H1 (cell line): ENCODE measurements at regions not wholly inside any gene's neighbourhood (a gene's known extent, or its start where the extent isn't known, plus 50 kb on each side); places are given as distances from the start of the nearest gene placed in this dataset.

Experiments
- CTCF ChIA-PET: fragments of 300-600 bp; sonication (Branson Sonifier 250); formaldehyde crosslinking; loops from one replicate; lab custom pipeline; 2021; ENCODE audit not compliant: partially characterized antibody; lab: Charles Lee
- POLR2A ChIA-PET: fragments of 300-600 bp; sonication (Branson Sonifier 250); formaldehyde crosslinking; loops from one replicate; lab custom pipeline; 2021; ENCODE audit warnings: inconsistent platforms; ENCODE audit not compliant: partially characterized antibody; lab: Charles Lee
- DNase-seq, 2 experiments: peaks; one replicate each; pipeline versions ENCODE4 v3.0.0 to v3.0.0-alpha.2; 2010 to 2022; ENCODE audit warnings: low spot score in 2 of 2, low read depth in 1 of 2, mixed read lengths in 1 of 2
- FAIRE-seq: peaks from 2 replicates; lab custom pipeline; 2011; peaks lifted over from hg19 to GRCh38; lab: Jason Lieb, UNC
- H2AFZ ChIP-seq: 2 replicates; pipeline ENCODE4 v1.8.1; 2012; ENCODE audit warnings: low read length, inconsistent platforms
- H2AK5ac ChIP-seq: 2 replicates; pipeline ENCODE4 v1.6.1; 2013; ENCODE audit warnings: low read depth, low read length
- H2BK120ac ChIP-seq: replicated peaks from 2 replicates; pipeline ENCODE3; 2013; ENCODE audit warnings: low read depth, low read length, inconsistent platforms
- H2BK12ac ChIP-seq: 2 replicates; pipeline ENCODE4 v1.6.1; 2013; ENCODE audit warnings: low read depth, low read length
- H2BK15ac ChIP-seq: 2 replicates; pipeline ENCODE4 v1.6.1; 2013; ENCODE audit warnings: low read length
- H2BK20ac ChIP-seq: 2 replicates; pipeline ENCODE4 v1.6.1; 2013; ENCODE audit warnings: low read length
- H2BK5ac ChIP-seq: 2 replicates; pipeline ENCODE4 v1.6.1; 2013; ENCODE audit warnings: low read depth, low read length
- H3K14ac ChIP-seq: 2 replicates; pipeline ENCODE4 v1.6.1; 2013; ENCODE audit warnings: inconsistent platforms; ENCODE audit not compliant: insufficient read length
- H3K18ac ChIP-seq: 2 replicates; pipeline ENCODE4 v1.6.1; 2013; ENCODE audit warnings: low read length; ENCODE audit errors: extremely low read depth
- H3K23ac ChIP-seq: 2 replicates; pipeline ENCODE4 v1.6.1; 2013; ENCODE audit warnings: inconsistent platforms; ENCODE audit not compliant: insufficient read length
- H3K23me2 ChIP-seq: 2 replicates; pipeline ENCODE4 v1.6.1; 2013; ENCODE audit warnings: low read depth, low read length
- H3K27ac ChIP-seq: 2 replicates; pipeline ENCODE4 v1.6.1; 2011; ENCODE audit warnings: low read depth, low read length, inconsistent platforms
- H3K27me3 ChIP-seq, 4 experiments: replicated peaks in 1 of 4; 1 replicate in 1 of 4; 2 replicates in 3 of 4; pipeline versions ENCODE4 v1.6.1 to v1.8.1; 2011 to 2013; ENCODE audit warnings: low read length in 3 of 4, mild to moderate bottlenecking in 3 of 4, inconsistent platforms in 2 of 4, mixed read lengths in 2 of 4, moderate library complexity in 1 of 4; ENCODE audit not compliant: control insufficient read depth in 3 of 4, insufficient read depth in 3 of 4; ENCODE audit errors: extremely low read depth in 1 of 4
- H3K36me3 ChIP-seq, 4 experiments: 2 replicates each; pipeline versions ENCODE4 v1.6.1 to v1.8.1; 2011 to 2013; ENCODE audit warnings: mild to moderate bottlenecking in 4 of 4, low read length in 3 of 4, moderate library complexity in 2 of 4, control low read depth in 1 of 4, inconsistent platforms in 1 of 4; ENCODE audit not compliant: insufficient read depth in 4 of 4, control insufficient read depth in 2 of 4
- H3K4ac ChIP-seq: replicated peaks from 2 replicates; pipeline ENCODE3; 2013; ENCODE audit warnings: low read length, low read depth, mixed read lengths, inconsistent platforms; ENCODE audit not compliant: insufficient read length
- H3K4me1 ChIP-seq, 4 experiments: replicated peaks in 1 of 4; 1 replicate in 1 of 4; 2 replicates in 3 of 4; pipeline versions ENCODE4 v1.6.1 to v1.8.1; 2011 to 2013; ENCODE audit warnings: low read length in 3 of 4, inconsistent platforms in 2 of 4, mixed read lengths in 1 of 4; ENCODE audit not compliant: insufficient read depth in 4 of 4, control insufficient read depth in 3 of 4
- H3K4me2 ChIP-seq, 2 experiments: 2 replicates each; pipeline versions ENCODE4 v1.6.1 to v1.8.1; 2011 to 2013; ENCODE audit warnings: low read depth in 2 of 2, low read length in 2 of 2, control low read depth in 1 of 2, inconsistent platforms in 1 of 2, mild to moderate bottlenecking in 1 of 2; ENCODE audit not compliant: insufficient read depth in 1 of 2
- H3K4me3 ChIP-seq, 4 experiments: fragments of 200-600, 300-600 bp in 1 of 4; sonication (generic), shearing (Covaris generic), sonication (Bioruptor Twin) in 1 of 4; 2 replicates each; pipeline versions ENCODE4 v1.5.1 to v1.8.1; 2011 to 2016; ENCODE audit warnings: low read length in 4 of 4, low read depth in 3 of 4, control low read depth in 2 of 4, inconsistent platforms in 2 of 4, mild to moderate bottlenecking in 2 of 4, mixed read lengths in 1 of 4, moderate library complexity in 1 of 4; ENCODE audit not compliant: insufficient read depth in 2 of 4; ENCODE audit errors: extremely low read depth in 1 of 4
- H3K56ac ChIP-seq: replicated peaks from 2 replicates; pipeline ENCODE3; 2013; ENCODE audit warnings: low read depth, mild to moderate bottlenecking, mixed read lengths, low read length, inconsistent platforms; ENCODE audit not compliant: insufficient read length
- H3K79me1 ChIP-seq: 2 replicates; pipeline ENCODE4 v1.6.1; 2013; ENCODE audit warnings: low read depth, low read length, control low read depth
- H3K79me2 ChIP-seq, 2 experiments: 2 replicates each; pipeline versions ENCODE4 v1.6.1 to v1.8.1; 2012 to 2013; ENCODE audit warnings: low read length in 2 of 2, mild to moderate bottlenecking in 2 of 2, inconsistent platforms in 1 of 2; ENCODE audit not compliant: insufficient read depth in 2 of 2, control insufficient read depth in 1 of 2
- H3K9ac ChIP-seq, 4 experiments: replicated peaks in 1 of 4; 1 replicate in 1 of 4; 2 replicates in 3 of 4; pipeline versions ENCODE4 v1.6.1 to v1.8.1; 2011 to 2013; ENCODE audit warnings: low read depth in 3 of 4, low read length in 3 of 4, control low read depth in 2 of 4, mild to moderate bottlenecking in 2 of 4, moderate library complexity in 2 of 4, inconsistent platforms in 1 of 4; ENCODE audit errors: extremely low read depth in 1 of 4
- H3K9me3 ChIP-seq, 2 experiments: 2 replicates each; pipeline versions ENCODE4 v1.6.1 to v1.8.1; 2012 to 2013; ENCODE audit warnings: mild to moderate bottlenecking in 2 of 2, moderate library complexity in 2 of 2, control low read depth in 1 of 2, inconsistent platforms in 1 of 2, low read depth in 1 of 2, low read length in 1 of 2, mixed read lengths in 1 of 2; ENCODE audit not compliant: insufficient read depth in 2 of 2
- H4K20me1 ChIP-seq, 2 experiments: replicated peaks in 1 of 2; 2 replicates each; pipeline versions ENCODE3 to v1.8.1; 2011 to 2013; ENCODE audit warnings: inconsistent platforms in 2 of 2, low read length in 2 of 2, mild to moderate bottlenecking in 1 of 2; ENCODE audit not compliant: insufficient read depth in 2 of 2, control insufficient read depth in 1 of 2
- H4K5ac ChIP-seq: 2 replicates; pipeline ENCODE4 v1.6.1; 2013; ENCODE audit warnings: low read length, low read depth, mixed read lengths, inconsistent platforms; ENCODE audit not compliant: insufficient read length
- H4K8ac ChIP-seq: 2 replicates; pipeline ENCODE4 v1.8.0; 2013; ENCODE audit warnings: mild to moderate bottlenecking, moderate library complexity, low read length, inconsistent platforms; ENCODE audit not compliant: insufficient read depth; ENCODE audit errors: extremely low read depth
- H4K91ac ChIP-seq: replicated peaks from 2 replicates; pipeline ENCODE3; 2013; ENCODE audit warnings: low read length, mixed read lengths, inconsistent platforms; ENCODE audit not compliant: insufficient read length
- CBX5 ChIP-seq: fragments of 300-800, 300-1000 bp; sonication (generic); IDR thresholded peaks from 2 replicates; pipeline ENCODE4 v1.7.1; 2016; ENCODE audit warnings: antibody characterized with exemption, low read length, low read depth
- EZH2 ChIP-seq: fragments of 200-600 bp; sonication (generic); IDR thresholded peaks from 2 replicates; pipeline ENCODE4 v1.7.1; 2012; ENCODE audit warnings: low read depth, mild to moderate bottlenecking, moderate library complexity, low read length, inconsistent platforms; ENCODE audit not compliant: severe bottlenecking
- POLR2AphosphoS5 ChIP-seq: IDR thresholded peaks from 2 replicates; pipeline ENCODE4 v1.6.1; 2011; ENCODE audit warnings: low read depth, low read length
- RAD21 ChIP-seq, 2 experiments: IDR thresholded peaks in 1 of 2; conservative IDR thresholded peaks in 1 of 2; 2 replicates each; pipeline ENCODE4 v1.6.1; 2011; ENCODE audit warnings: low read depth in 2 of 2, low read length in 2 of 2, improper control_type of control experiment in 1 of 2, inconsistent platforms in 1 of 2, mild to moderate bottlenecking in 1 of 2, moderate library complexity in 1 of 2
- RXRA ChIP-seq: IDR thresholded peaks from 2 replicates; pipeline ENCODE4 v1.6.1; 2011; ENCODE audit warnings: low read depth, mild to moderate bottlenecking, low read length, moderate library complexity; ENCODE audit not compliant: insufficient read depth
- SIX5 ChIP-seq: IDR thresholded peaks from 2 replicates; pipeline ENCODE4 v1.6.1; 2011; ENCODE audit warnings: mild to moderate bottlenecking, low read depth, low read length
- SUZ12 ChIP-seq: fragments of 200-600 bp; sonication (generic); IDR thresholded peaks from 2 replicates; pipeline ENCODE4 v1.6.1; 2012; ENCODE audit warnings: mild to moderate bottlenecking, inconsistent platforms, low read length, moderate library complexity, mixed read lengths
- TCF12 ChIP-seq: IDR thresholded peaks from 2 replicates; pipeline ENCODE4 v1.6.1; 2011; ENCODE audit warnings: low read depth, mild to moderate bottlenecking, low read length
- TEAD4 ChIP-seq: IDR thresholded peaks from 2 replicates; pipeline ENCODE4 v1.6.1; 2012; ENCODE audit warnings: low read depth, low read length, inconsistent platforms, mixed read lengths
- WGBS, 2 experiments: shearing (Covaris generic) in 1 of 2; methylation state at CpG; one replicate each; pipeline versions ENCODE4 v1.1.6 to v1.1.7; 2013 to 2015; ENCODE audit warnings: low lambda C conversion rate in 2 of 2, mixed read lengths in 2 of 2, inconsistent platforms in 1 of 2, low coverage in 1 of 2, missing lambda C conversion rate in 1 of 2; ENCODE audit not compliant: insufficient replicate concordance in 2 of 2, insufficient coverage in 1 of 2, insufficient read length in 1 of 2; ENCODE audit errors: extremely low coverage in 1 of 2, missing lambda C conversion rate in 1 of 2; 5-methylcytosine and 5-hydroxymethylcytosine counted together

DNA sequence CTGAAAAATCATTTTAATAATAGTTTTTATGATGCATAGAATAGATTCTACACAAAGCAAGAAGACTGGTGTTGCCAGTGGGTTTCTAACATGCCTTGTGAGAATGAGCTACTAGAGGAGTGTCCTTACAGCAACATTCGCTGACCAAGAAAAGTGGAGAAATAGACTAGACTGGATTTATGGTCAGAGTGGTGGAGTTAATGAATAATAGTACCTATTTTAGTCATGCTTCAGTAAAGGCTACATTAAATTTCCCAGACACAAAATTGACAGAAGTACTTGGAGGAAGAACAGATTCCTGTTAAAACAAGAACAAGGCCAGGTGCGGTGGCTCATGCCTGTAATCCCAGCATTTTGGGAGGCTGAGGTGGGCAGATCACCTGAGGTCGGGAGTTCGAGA is 539.2 kb downstream of the ETS1 start:
- Histone ChIP-seq H3K4me1 (no peaks in the 10 kb centered on the region; a peak in 2 of 7 replicates), H3K4me3 (no peak overlapping the region), H3K9ac (no peak overlapping the region), H3K27me3 (no peaks in the 10 kb centered on the region), H4K5ac (no peak overlapping the region), H4K20me1 (no peaks in the 10 kb centered on the region), H3K4ac (no peak overlapping the region), H2BK20ac (no peak overlapping the region), H3K79me1 (no peaks in the 10 kb centered on the region), H3K9me3 (no peaks in the 10 kb centered on the region), H2AK5ac (no peak overlapping the region), H3K27ac (no peak overlapping the region), H2BK5ac (no peak overlapping the region), H3K79me2 (no peaks in the 10 kb centered on the region), H2BK12ac (no peak overlapping the region), H3K36me3 (no peaks in the 10 kb centered on the region), H3K23ac (no peak overlapping the region), H3K56ac (no peak overlapping the region), H4K8ac (no peak overlapping the region), H4K91ac (no peak overlapping the region), H3K18ac (no peak overlapping the region), H2BK120ac (no peak overlapping the region), H2BK15ac (no peak overlapping the region), H2AFZ (no peak overlapping the region), H3K4me2 (no peak overlapping the region), H3K14ac (no peak overlapping the region), H3K23me2 (no peaks in the 10 kb centered on the region)
- FAIRE-seq (no peak), DNase-seq (no peak)
- 89% methylated on average over 4 of the region's 4 CpGs; no CpG with 5 or more reads in 1 of the 2 experiments for WGBS, 2 experiments
- POLR2A ChIA-PET = no interaction called here
- CTCF ChIA-PET = interaction anchor here (1.2 kb wide), 1 partner anchor 9 kb away, joined by 3 read pairs; no protein-coding TSS in a partner anchor
- TF ChIP-seq POLR2AphosphoS5 (no peak), CBX5 (no peak), RAD21 (IDR thresholded peaks at IDR 0.05 in 1 of 2, conservative IDR thresholded peaks at IDR 0.05 in 1 of 2; ENCODE audit: low read depth in 2 of 2, low read length in 2 of 2) (no peak), SIX5 (no peak), EZH2 (no peak), SUZ12 (no peak), RXRA (no peak), TEAD4 (no peak), TCF12 (no peak)
